Choroid plexus epithelial cell (primary cell): ENCODE measurements at regions not wholly inside any gene's neighbourhood (a gene's known extent, or its start where the extent isn't known, plus 50 kb on each side); places are given as distances from the start of the nearest gene placed in this dataset.

ENCODE experiments used
- DNase-seq: peaks from one replicate; pipeline ENCODE4 v3.0.0-alpha.2; 2010; ENCODE audit warnings: low read depth
- H3K4me3 ChIP-seq: 2 replicates; pipeline ENCODE4 v1.5.1; 2011; ENCODE audit warnings: low read depth, mild to moderate bottlenecking, control low read depth, low read length, moderate library complexity
- TF ChIP-seq, protein P1 (sequence below): conservative IDR thresholded peaks from 2 replicates; pipeline ENCODE4 v1.5.1; 2011; ENCODE audit warnings: low read depth, mild to moderate bottlenecking, control low read depth, inconsistent platforms, low read length, moderate library complexity

GRCh38 chr4:136484996-136485395 is 1047.3 kb downstream of the PCDH18 start:
- no peak overlapping the region for H3K4me3 ChIP-seq
- DNase-seq = no peak
- TF ChIP-seq, protein P1, sequence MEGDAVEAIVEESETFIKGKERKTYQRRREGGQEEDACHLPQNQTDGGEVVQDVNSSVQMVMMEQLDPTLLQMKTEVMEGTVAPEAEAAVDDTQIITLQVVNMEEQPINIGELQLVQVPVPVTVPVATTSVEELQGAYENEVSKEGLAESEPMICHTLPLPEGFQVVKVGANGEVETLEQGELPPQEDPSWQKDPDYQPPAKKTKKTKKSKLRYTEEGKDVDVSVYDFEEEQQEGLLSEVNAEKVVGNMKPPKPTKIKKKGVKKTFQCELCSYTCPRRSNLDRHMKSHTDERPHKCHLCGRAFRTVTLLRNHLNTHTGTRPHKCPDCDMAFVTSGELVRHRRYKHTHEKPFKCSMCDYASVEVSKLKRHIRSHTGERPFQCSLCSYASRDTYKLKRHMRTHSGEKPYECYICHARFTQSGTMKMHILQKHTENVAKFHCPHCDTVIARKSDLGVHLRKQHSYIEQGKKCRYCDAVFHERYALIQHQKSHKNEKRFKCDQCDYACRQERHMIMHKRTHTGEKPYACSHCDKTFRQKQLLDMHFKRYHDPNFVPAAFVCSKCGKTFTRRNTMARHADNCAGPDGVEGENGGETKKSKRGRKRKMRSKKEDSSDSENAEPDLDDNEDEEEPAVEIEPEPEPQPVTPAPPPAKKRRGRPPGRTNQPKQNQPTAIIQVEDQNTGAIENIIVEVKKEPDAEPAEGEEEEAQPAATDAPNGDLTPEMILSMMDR = no peak

DNA sequence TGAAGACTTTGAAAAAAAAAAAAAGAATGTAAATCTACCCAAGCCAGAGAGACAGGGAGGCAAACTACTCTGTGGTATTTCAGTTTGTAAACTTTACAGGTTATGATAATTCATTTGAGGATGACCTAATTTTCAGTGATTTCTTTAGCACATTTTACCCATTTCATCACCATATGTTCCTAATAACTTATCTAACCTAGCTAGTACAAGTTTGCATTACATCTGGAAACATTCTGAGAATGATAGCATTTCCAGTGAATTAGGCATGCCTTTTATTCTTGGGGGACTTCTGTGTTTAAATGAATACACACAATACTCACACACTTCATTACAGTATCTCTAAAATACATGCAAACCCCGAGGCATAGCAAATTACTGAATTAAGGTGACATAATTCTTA is 1055.5 kb downstream of the PCDH18 start:
- DNase-seq = no peak
- H3K4me3 ChIP-seq = no peak overlapping the region
- TF ChIP-seq, protein P1 = no peak

DNA sequence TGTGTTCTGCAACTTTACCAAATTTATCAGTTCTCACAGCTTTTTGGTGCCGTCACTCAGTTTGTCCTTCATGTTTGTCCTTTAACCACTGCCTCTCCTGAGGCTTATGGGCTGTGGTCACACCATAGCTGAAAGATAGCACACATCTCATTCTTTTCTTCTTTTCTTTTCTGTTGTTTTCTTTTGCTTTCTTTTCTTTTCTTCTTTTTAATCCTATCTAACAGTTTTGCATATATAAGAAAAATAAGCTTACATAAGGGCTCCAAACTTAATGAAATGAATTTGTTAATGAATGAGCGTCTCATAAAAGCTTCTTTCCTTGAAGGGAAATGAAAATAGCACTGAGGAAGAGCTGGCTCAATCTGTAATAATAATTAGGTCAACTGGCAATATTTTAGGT is 1061.2 kb downstream of the PCDH18 start:
- H3K4me3 ChIP-seq = no peak overlapping the region
- TF ChIP-seq, protein P1 = no peak
- DNase-seq = no peak

DNA sequence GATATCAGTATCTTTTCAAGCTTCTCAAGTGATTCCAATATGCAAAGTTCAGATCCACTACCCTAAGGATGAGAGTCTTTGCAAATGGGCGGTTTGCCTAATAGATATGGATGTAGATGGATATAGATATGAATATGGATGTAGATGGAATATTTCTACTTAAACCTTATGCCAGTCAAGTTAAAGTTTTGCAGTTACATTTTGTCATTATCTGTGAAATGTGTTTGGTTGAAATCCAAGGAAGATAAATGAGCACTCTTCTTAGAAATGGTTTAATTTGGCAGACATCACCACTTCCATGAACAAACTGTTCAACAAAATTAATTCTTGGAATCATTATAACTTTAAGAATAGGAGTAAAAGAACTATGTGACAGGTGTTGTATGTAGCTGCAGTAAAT is 1066.6 kb downstream of the PCDH18 start:
- TF ChIP-seq, protein P1 = no peak
- no peak for DNase-seq
- no peak overlapping the region for H3K4me3 ChIP-seq

GRCh38 chr4:136463941-136464340 is 1068.4 kb downstream of the PCDH18 start:
- no peak overlapping the region for H3K4me3 ChIP-seq
- no peak for DNase-seq
- TF ChIP-seq, protein P1 = no peak

DNA sequence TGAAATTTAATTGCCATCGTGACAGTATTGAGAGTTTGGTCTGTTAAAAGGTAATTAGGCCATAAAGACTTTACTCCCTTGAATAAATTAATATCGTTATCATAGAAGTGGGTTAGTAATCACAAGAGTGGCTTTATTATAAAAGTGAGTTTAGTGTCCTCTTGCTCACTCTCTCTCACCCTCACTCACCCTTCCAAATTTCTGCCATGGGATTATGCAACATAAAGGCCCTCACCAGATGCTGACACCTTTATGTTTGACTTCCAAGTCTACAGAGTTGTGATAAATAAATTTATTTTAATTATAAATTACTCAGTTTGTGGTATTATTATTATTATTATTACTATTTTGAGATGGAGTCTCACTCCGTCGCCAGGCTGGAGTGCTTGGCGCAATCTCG is 1070.8 kb downstream of the PCDH18 start:
- no peak for DNase-seq
- TF ChIP-seq, protein P1 = no peak
- H3K4me3 ChIP-seq = no peak overlapping the region

DNA sequence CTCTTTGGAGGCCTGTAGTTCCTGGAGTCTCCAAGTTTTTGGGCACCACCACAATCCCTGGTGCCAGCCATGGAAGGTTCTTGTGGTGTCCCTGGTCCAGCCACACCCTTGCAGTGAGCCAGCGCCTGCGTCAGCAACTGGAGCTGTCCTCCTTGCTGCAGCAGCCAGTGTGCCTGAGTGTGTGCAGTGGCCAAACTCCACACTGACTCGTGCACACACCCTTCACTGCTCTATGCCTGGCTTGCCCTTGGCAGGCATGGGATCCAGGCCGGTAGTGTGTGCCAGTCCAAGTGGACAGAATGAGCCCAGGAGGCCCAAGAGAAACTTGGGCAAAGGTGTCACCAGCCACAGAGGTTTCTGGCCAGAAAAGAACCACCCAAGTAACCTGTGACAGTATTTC is 1074.0 kb downstream of the PCDH18 start:
- H3K4me3 ChIP-seq = no peak overlapping the region

More for the DNA sequence above, 1074.0 kb downstream of the PCDH18 start:
- no peak for DNase-seq
- TF ChIP-seq, protein P1 = no peak
